ENCODE measurements at regions not wholly inside any gene's neighbourhood (a gene's known extent, or its start where the extent isn't known, plus 50 kb on each side); places are given as distances from the start of the nearest gene placed in this dataset.

- TF ChIP-seq CTCF (conservative IDR thresholded peaks at IDR 0.05 in 1 of 2, IDR thresholded peaks at IDR 0.05 in 1 of 2; ENCODE audit: extremely low read depth in 1 of 2, insufficient read depth in 1 of 2, low read depth in 1 of 2, low read length in 2 of 2) (no peak), EZH2 (IDR thresholded peaks at IDR 0.05; ENCODE audit: borderline replicate concordance, low read length) (no peak)
Observed at GRCh38 chr5:93644760-93645159, 61.7 kb downstream of the NR2F1 start.

All from mammary epithelial cell (primary cell).